Gastrocnemius medialis (tissue), 4 donors: ENCODE measurements at regions not wholly inside any gene's neighbourhood (a gene's known extent, or its start where the extent isn't known, plus 50 kb on each side); places are given as distances from the start of the nearest gene placed in this dataset.

ENCODE experiments used
- ATAC-seq, 2 donors: fragments of 150-250 bp; one replicate each; pipeline ENCODE4 v1.9.1; 2016
- DNase-seq, 2 donors: peaks; one replicate each; pipeline ENCODE4 v3.0.0-alpha.2; 2019
- H3K27ac ChIP-seq, 4 donors: fragments of 200-600 bp; sonication (generic); 1 replicate in 1 of 4; 2 replicates in 3 of 4; pipeline ENCODE4 v1.5.1; 2016 to 2018; ENCODE audit warnings: mild to moderate bottlenecking in 2 of 4, moderate library complexity in 1 of 4
- H3K27me3 ChIP-seq, 3 donors: fragments of 200-600 bp; sonication (generic) in 2 of 3; 1 replicate in 1 of 3; 2 replicates in 2 of 3; pipeline versions ENCODE4 v1.5.1 to v1.6.0; 2016 to 2019; ENCODE audit warnings: mild to moderate bottlenecking in 1 of 3, moderate library complexity in 1 of 3
- H3K36me3 ChIP-seq, 2 donors: fragments of 200-600 bp; sonication (generic) in 1 of 2; one replicate each; pipeline ENCODE4 v1.5.1; 2017 to 2018
- H3K4me1 ChIP-seq, 2 donors: fragments of 200-600 bp; sonication (generic) in 1 of 2; one replicate each; pipeline ENCODE4 v1.5.1; 2016 to 2017; ENCODE audit warnings: mild to moderate bottlenecking in 2 of 2
- H3K4me3 ChIP-seq, 4 donors: fragments of 200-600 bp; sonication (generic) in 3 of 4; 1 replicate in 1 of 4; 2 replicates in 3 of 4; pipeline ENCODE4 v1.5.1; 2016 to 2019; ENCODE audit warnings: mild to moderate bottlenecking in 2 of 4
- H3K9me3 ChIP-seq, 3 donors: fragments of 200-600 bp; sonication (generic) in 2 of 3; 1 replicate in 1 of 3; 2 replicates in 2 of 3; pipeline ENCODE4 v1.5.1; 2016 to 2019
- CTCF ChIP-seq, 5 experiments: fragments of 450-650 bp in 3 of 5; fragments of 200-600 bp in 2 of 5; sonication (generic) in 2 of 5; IDR thresholded peaks in 4 of 5; conservative IDR thresholded peaks in 1 of 5; 1 replicate in 4 of 5; 2 replicates in 1 of 5; pipeline ENCODE4 v1.5.1; 2016 to 2019; ENCODE audit warnings: antibody characterized with exemption in 5 of 5, mild to moderate bottlenecking in 3 of 5, moderate library complexity in 3 of 5
- POLR2A ChIP-seq, 2 donors: fragments of 450-650 bp; IDR thresholded peaks; one replicate each; pipeline ENCODE4 v1.6.1; 2017; ENCODE audit warnings: antibody characterized with exemption in 2 of 2, mild to moderate bottlenecking in 2 of 2, moderate library complexity in 2 of 2
- in situ Hi-C, 4 donors: fragments of 200-750 bp; cut with MboI; loops; one replicate each; pipeline versions ENCODE4 v1.15.0 to v1.8.0; 2017; ENCODE audit warnings: low sequenced_read_pairs in 4 of 4
- intact Hi-C: fragments of 100-400 bp; cut with DNase I; formaldehyde crosslinking; loops from one replicate; pipeline ENCODE4 v1.15.1; 2023; ENCODE audit warnings: low total_unique reads

- H3K36me3 ChIP-seq: no peaks in the 10 kb centered on the region
- H3K27ac ChIP-seq: no peak overlapping the region
- no peaks in the 10 kb centered on the region for H3K27me3 ChIP-seq
- no peak for ATAC-seq
- intact Hi-C loops (no loop called here), in situ Hi-C loops (no loop called here)
- peak in 1 of 2 donors; percentile 27 for DNase-seq
- H3K9me3 ChIP-seq: no peaks in the 10 kb centered on the region
- TF ChIP-seq POLR2A (IDR thresholded peaks at IDR 0.05): no peak
- no peak for TF ChIP-seq CTCF (IDR thresholded peaks at IDR 0.05 in 4 of 5, conservative IDR thresholded peaks at IDR 0.05 in 1 of 5)
- H3K4me1 ChIP-seq: no peaks in the 10 kb centered on the region
- no peak overlapping the region for H3K4me3 ChIP-seq
Observed at GRCh38 chr14:81655423-81656314, 122.0 kb upstream of the SEL1L start.

GRCh38 chr14:81656811-81657210 is 123.2 kb upstream of the SEL1L start:
- ATAC-seq (no peak), DNase-seq (no peak)
- Histone ChIP-seq H3K27me3 (no peaks in the 10 kb centered on the region), H3K4me3 (no peak overlapping the region), H3K9me3 (no peaks in the 10 kb centered on the region), H3K4me1 (no peaks in the 10 kb centered on the region), H3K27ac (no peak overlapping the region), H3K36me3 (no peaks in the 10 kb centered on the region)
- in situ Hi-C loops (no loop called here), intact Hi-C loops (no loop called here)
- TF ChIP-seq CTCF (IDR thresholded peaks at IDR 0.05 in 4 of 5, conservative IDR thresholded peaks at IDR 0.05 in 1 of 5): no peak
- no peak for TF ChIP-seq POLR2A (IDR thresholded peaks at IDR 0.05)

GRCh38 chr14:81662066-81662465 is 128.4 kb upstream of the SEL1L start:
- H3K4me1 ChIP-seq: no peaks in the 10 kb centered on the region
- H3K9me3 ChIP-seq: no peaks in the 10 kb centered on the region
- ATAC-seq (no peak), DNase-seq (no peak)
- intact Hi-C loops: no loop called here
- H3K27me3 ChIP-seq: no peaks in the 10 kb centered on the region
- no peak overlapping the region for H3K4me3 ChIP-seq
- in situ Hi-C loops: no loop called here
- TF ChIP-seq POLR2A (IDR thresholded peaks at IDR 0.05) (no peak), CTCF (IDR thresholded peaks at IDR 0.05 in 4 of 5, conservative IDR thresholded peaks at IDR 0.05 in 1 of 5) (no peak)
- no peak overlapping the region for H3K27ac ChIP-seq
- no peaks in the 10 kb centered on the region for H3K36me3 ChIP-seq

GRCh38 chr14:81662570-81663197 is 129.0 kb upstream of the SEL1L start:
- Histone ChIP-seq H3K36me3 (no peaks in the 10 kb centered on the region), H3K27ac (no peak overlapping the region), H3K4me3 (no peak overlapping the region), H3K9me3 (no peaks in the 10 kb centered on the region), H3K27me3 (no peaks in the 10 kb centered on the region), H3K4me1 (no peaks in the 10 kb centered on the region)
- ATAC-seq: no peak
- no peak for DNase-seq
- in situ Hi-C loops: no loop called here
- TF ChIP-seq CTCF (IDR thresholded peaks at IDR 0.05 in 4 of 5, conservative IDR thresholded peaks at IDR 0.05 in 1 of 5) (no peak), POLR2A (IDR thresholded peaks at IDR 0.05) (no peak)
- intact Hi-C loops: no loop called here
